ENCODE measurements at regions not wholly inside any gene's neighbourhood (a gene's known extent, or its start where the extent isn't known, plus 50 kb on each side); places are given as distances from the start of the nearest gene placed in this dataset.

GRCh38 chr5:173835131-173835530 is 53.0 kb upstream of the CPEB4 start:
- DNase-seq: no peak

- DNase-seq: no peak
Observed at GRCh38 chr5:173835661-173836060, 52.5 kb upstream of the CPEB4 start.

- no peak for DNase-seq
Observed at GRCh38 chr5:173837654-173838053, 50.5 kb upstream of the CPEB4 start.
